ENCODE measurements at regions not wholly inside any gene's neighbourhood (a gene's known extent, or its start where the extent isn't known, plus 50 kb on each side); places are given as distances from the start of the nearest gene placed in this dataset.

DNA sequence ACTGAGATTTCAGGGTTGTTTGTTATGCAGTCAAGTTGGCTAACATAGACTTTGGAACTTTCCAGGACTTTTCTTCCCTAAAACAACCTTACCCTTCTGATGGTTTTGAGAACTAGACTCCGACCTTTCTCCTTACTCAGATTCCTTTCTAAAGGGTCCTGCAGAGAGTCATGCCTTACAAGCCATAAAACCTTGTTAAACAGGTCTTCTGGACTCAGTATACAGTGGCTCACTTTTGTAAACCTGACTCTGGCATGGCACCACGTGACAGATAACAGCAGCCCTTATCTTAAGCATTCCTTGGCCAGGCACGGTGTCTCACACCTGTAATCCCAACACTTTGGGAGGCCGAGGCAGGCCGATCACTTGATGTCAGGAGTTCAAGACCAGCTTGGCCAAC, 253.2 kb upstream of the RAB6C start:
- TF ChIP-seq, protein P1, sequence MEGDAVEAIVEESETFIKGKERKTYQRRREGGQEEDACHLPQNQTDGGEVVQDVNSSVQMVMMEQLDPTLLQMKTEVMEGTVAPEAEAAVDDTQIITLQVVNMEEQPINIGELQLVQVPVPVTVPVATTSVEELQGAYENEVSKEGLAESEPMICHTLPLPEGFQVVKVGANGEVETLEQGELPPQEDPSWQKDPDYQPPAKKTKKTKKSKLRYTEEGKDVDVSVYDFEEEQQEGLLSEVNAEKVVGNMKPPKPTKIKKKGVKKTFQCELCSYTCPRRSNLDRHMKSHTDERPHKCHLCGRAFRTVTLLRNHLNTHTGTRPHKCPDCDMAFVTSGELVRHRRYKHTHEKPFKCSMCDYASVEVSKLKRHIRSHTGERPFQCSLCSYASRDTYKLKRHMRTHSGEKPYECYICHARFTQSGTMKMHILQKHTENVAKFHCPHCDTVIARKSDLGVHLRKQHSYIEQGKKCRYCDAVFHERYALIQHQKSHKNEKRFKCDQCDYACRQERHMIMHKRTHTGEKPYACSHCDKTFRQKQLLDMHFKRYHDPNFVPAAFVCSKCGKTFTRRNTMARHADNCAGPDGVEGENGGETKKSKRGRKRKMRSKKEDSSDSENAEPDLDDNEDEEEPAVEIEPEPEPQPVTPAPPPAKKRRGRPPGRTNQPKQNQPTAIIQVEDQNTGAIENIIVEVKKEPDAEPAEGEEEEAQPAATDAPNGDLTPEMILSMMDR (optimal IDR thresholded peaks at IDR 0.05 in 1 of 3, IDR thresholded peaks at IDR 0.05 in 1 of 3, conservative IDR thresholded peaks at IDR 0.05 in 1 of 3; ENCODE audit: extremely low read depth in 1 of 3, insufficient read depth in 2 of 3, low read length in 3 of 3), result no peak
- no peak for TF ChIP-seq EZH2 (IDR thresholded peaks at IDR 0.05; ENCODE audit: low read length)
